ENCODE measurements at regions not wholly inside any gene's neighbourhood (a gene's known extent, or its start where the extent isn't known, plus 50 kb on each side); places are given as distances from the start of the nearest gene placed in this dataset.

GRCh38 chr1:239817801-239818200 is 273.9 kb upstream of the FMN2 start:
- TF ChIP-seq CTCF (conservative IDR thresholded peaks at IDR 0.05 in 1 of 2, IDR thresholded peaks at IDR 0.05 in 1 of 2; ENCODE audit: low read depth in 1 of 2, low read length in 2 of 2): no peak
- TF ChIP-seq EZH2 (IDR thresholded peaks at IDR 0.05; ENCODE audit: low read length, missing control alignments): no peak
